ENCODE measurements at regions not wholly inside any gene's neighbourhood (a gene's known extent, or its start where the extent isn't known, plus 50 kb on each side); places are given as distances from the start of the nearest gene placed in this dataset.

GRCh38 chr21:20760221-20760620 lies 238.0 kb upstream of the NCAM2 start:
- Histone ChIP-seq H3K27me3 (no peaks in the 10 kb centered on the region), H3K27ac (no peak overlapping the region), H3K36me3 (ENCODE audit: low read depth, missing control alignments) (no peaks in the 10 kb centered on the region), H3K4me3 (no peak overlapping the region), H3K4me1 (no peaks in the 10 kb centered on the region), H3K9me3 (no peaks in the 10 kb centered on the region)
- intact Hi-C loops (cut with DNase I; ENCODE audit: low total_unique reads), result no loop called here
- DNase-seq, result no peak
- WGBS, 2 donors, result 59 to 60% methylated on average over 2 of the region's 2 CpGs
- no peak for TF ChIP-seq POLR2A (IDR thresholded peaks at IDR 0.05)
- TF ChIP-seq CTCF (IDR thresholded peaks at IDR 0.05), result no peak

- H3K36me3 ChIP-seq (ENCODE audit: low read depth, missing control alignments), result no peaks in the 10 kb centered on the region
Measured at GRCh38 chr21:20774737-20775136, 223.5 kb upstream of the NCAM2 start.

GRCh38 chr21:20779321-20779720 lies 218.9 kb upstream of the NCAM2 start:
- Histone ChIP-seq H3K9me3 (no peaks in the 10 kb centered on the region), H3K27ac (no peak overlapping the region), H3K36me3 (ENCODE audit: low read depth, missing control alignments) (no peaks in the 10 kb centered on the region), H3K4me1 (no peaks in the 10 kb centered on the region), H3K27me3 (no peaks in the 10 kb centered on the region), H3K4me3 (no peak overlapping the region)
- 47 to 70% methylated on average over 2 of the region's 2 CpGs for WGBS, 2 donors
- intact Hi-C loops (cut with DNase I; ENCODE audit: low total_unique reads), result no loop called here
- no peak for DNase-seq
- no peak for TF ChIP-seq CTCF (IDR thresholded peaks at IDR 0.05)
- TF ChIP-seq POLR2A (IDR thresholded peaks at IDR 0.05), result no peak

More at GRCh38 chr21:20774737-20775136, 223.5 kb upstream of the NCAM2 start:
- Histone ChIP-seq H3K27me3 (no peaks in the 10 kb centered on the region), H3K4me1 (no peaks in the 10 kb centered on the region), H3K27ac (no peak overlapping the region), H3K9me3 (no peaks in the 10 kb centered on the region), H3K4me3 (no peak overlapping the region)
- no peak for TF ChIP-seq POLR2A (IDR thresholded peaks at IDR 0.05)
- TF ChIP-seq CTCF (IDR thresholded peaks at IDR 0.05), result no peak
- no peak for DNase-seq
- WGBS, 2 donors, result 96 to 100% methylated on average over 1 of the region's 1 CpG
- intact Hi-C loops (cut with DNase I; ENCODE audit: low total_unique reads), result no loop called here

GRCh38 chr21:20783611-20784010 lies 214.6 kb upstream of the NCAM2 start:
- H3K27me3 ChIP-seq, result no peaks in the 10 kb centered on the region
- 78 to 87% methylated on average over 5 of the region's 5 CpGs for WGBS, 2 donors
- no peaks in the 10 kb centered on the region for H3K9me3 ChIP-seq
- no peak for DNase-seq
- TF ChIP-seq POLR2A (IDR thresholded peaks at IDR 0.05) (no peak), CTCF (IDR thresholded peaks at IDR 0.05) (no peak)
- intact Hi-C loops (cut with DNase I; ENCODE audit: low total_unique reads), result no loop called here
- no peak overlapping the region for H3K27ac ChIP-seq
- no peaks in the 10 kb centered on the region for H3K4me1 ChIP-seq
- H3K36me3 ChIP-seq (ENCODE audit: low read depth, missing control alignments), result no peaks in the 10 kb centered on the region
- no peak overlapping the region for H3K4me3 ChIP-seq

- 48 to 52% methylated on average over 2 of the region's 2 CpGs for WGBS, 2 donors
- no peaks in the 10 kb centered on the region for H3K36me3 ChIP-seq (ENCODE audit: low read depth, missing control alignments)
- H3K27me3 ChIP-seq, result no peaks in the 10 kb centered on the region
- intact Hi-C loops (cut with DNase I; ENCODE audit: low total_unique reads), result no loop called here
- TF ChIP-seq CTCF (IDR thresholded peaks at IDR 0.05) (no peak), POLR2A (IDR thresholded peaks at IDR 0.05) (no peak)
- H3K9me3 ChIP-seq, result no peaks in the 10 kb centered on the region
- DNase-seq, result no peak
- no peak overlapping the region for H3K27ac ChIP-seq
- H3K4me3 ChIP-seq, result no peak overlapping the region
- H3K4me1 ChIP-seq, result no peaks in the 10 kb centered on the region
Measured at GRCh38 chr21:20789729-20790500, 208.3 kb upstream of the NCAM2 start.
